HG03108 (cell line): ENCODE measurements at regions not wholly inside any gene's neighbourhood (a gene's known extent, or its start where the extent isn't known, plus 50 kb on each side); places are given as distances from the start of the nearest gene placed in this dataset.
"Not testable (repeated sequence)": the region's sequence is repeated elsewhere in the genome, so short reads cannot be mapped to it uniquely, and the experiment has no call there.

Experiments
- ATAC-seq: cut with Tn5 transposase; IDR thresholded peaks from one replicate; pipeline ENCODE4 v1.9.1; 2021; ENCODE audit warnings: moderate library complexity; ENCODE audit not compliant: unreplicated experiment

GRCh38 chr13:59038824-59039223 lies 1124.9 kb downstream of the DIAPH3 start:
- no peak for ATAC-seq

DNA sequence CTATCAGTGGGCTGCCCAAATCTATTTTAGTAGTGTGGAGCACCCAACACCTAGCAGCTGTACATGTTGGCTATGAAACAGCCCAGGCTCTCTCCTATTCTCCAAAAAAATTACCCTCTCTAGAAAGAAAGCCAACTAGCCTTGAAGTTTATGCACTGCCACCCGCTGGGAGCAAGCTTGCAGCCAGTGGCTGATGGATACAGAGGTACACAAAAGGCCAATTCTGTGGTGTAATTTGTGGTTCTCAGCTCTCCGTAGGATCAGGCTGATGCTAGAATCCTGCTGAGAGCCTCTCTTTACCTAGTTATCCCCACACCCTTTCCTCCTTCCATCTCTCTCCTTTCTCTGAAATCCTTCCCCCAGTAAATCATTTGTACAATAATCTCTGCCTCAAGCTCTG lies 1120.7 kb downstream of the DIAPH3 start:
- no peak for ATAC-seq

GRCh38 chr13:59047546-59047945 lies 1116.2 kb downstream of the DIAPH3 start:
- ATAC-seq, result no peak

- ATAC-seq, result no peak
These were observed 1102.1 kb downstream of the DIAPH3 start for GRCh38 chr13:59061621-59062020.

DNA sequence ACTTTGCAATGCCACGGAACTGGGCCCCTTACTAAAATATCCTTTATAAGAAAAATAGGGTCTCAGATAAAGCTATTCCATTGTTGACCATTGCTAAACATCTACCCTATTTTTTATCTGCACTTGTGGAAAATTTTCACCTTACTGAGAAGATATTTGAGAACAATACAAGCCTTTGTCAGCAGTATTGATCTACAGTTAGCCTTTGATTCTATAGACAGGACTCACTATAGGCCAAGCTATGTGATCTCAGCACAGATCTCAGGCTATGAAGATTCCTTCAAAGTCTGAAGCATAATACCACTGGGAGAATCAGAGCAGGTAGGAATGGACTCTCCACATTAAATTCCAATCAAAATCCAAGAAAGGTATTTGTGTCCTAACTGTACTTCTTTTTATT lies 1099.7 kb downstream of the DIAPH3 start:
- no peak for ATAC-seq

GRCh38 chr13:59076386-59076785 lies 1087.3 kb downstream of the DIAPH3 start:
- ATAC-seq, result not testable (repeated sequence)

DNA sequence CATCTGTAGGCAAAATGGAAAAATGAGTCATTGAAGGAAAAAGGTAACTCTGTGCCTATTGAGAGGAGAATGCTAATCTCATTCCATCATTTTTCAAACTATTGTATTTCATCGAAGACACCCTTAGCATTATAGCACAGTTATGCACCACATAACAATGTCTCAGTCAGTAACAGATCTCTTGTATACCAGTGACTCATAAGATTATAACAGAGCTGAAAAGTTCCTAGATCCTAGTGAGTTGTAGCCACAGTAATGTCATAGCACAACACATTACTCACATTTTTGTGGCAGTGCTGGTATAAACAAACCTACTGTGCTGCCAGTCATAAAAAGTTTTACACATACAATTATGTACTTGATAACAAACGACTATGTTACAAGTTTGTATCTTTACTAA lies 1077.6 kb downstream of the DIAPH3 start:
- no peak for ATAC-seq

DNA sequence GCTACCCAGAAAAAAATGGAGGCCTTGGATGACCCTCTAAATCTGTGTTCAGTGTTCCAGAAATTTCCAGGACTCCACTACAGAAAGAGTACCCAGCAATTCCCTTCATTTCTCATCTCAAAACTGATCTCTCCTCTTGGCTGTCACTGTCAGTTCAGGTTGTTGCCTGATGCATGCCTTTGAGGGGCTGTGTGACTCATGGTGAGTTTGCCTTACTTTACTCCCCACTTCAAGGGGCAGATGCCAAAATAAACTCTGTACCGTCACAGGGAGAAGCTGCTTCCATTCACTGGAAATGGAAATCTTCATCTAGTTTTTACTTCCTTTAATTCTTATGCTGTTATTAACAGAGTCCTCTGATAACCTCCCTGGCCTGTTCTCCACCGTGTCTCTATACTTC lies 1075.0 kb downstream of the DIAPH3 start:
- ATAC-seq, result no peak

- ATAC-seq, result no peak
These were observed 1069.5 kb downstream of the DIAPH3 start for GRCh38 chr13:59094181-59094580.

DNA sequence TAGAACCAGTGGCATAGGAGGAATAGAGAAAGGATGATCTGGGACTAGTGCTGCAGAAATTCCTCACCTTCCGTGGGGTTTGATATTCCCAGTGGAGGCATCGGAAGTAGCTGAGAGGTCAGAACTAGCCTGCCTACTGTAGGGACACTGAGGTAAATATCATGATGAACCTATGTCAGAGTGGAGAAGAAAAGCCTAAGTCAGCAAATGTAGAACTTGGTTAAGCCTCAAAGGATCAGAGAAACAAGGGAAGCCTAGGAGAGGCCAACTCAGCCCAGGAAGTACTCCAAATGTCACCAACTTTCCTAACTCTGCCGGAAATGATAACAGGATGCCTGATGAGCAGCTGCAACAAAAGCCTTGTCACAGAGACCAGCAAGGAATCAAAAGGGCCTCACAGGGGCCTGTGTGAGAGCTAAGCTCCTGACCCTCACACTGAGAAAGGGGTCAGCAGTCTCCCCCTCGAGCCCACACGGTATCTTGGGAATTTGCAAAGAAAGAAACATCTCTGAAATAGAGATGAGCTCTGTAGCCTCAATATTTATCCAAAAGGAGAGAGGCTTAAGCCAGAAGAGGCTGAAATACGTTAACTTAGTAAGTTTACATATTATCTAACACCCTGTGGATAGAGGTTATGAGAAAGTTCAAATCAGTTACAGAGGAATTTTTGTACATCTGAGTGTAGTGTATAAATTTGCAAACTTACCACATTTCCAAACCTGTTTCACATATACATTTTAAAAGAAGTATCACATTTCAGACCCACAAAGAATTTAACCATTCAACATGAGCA lies 1064.3 kb downstream of the DIAPH3 start:
- ATAC-seq, result no peak

DNA sequence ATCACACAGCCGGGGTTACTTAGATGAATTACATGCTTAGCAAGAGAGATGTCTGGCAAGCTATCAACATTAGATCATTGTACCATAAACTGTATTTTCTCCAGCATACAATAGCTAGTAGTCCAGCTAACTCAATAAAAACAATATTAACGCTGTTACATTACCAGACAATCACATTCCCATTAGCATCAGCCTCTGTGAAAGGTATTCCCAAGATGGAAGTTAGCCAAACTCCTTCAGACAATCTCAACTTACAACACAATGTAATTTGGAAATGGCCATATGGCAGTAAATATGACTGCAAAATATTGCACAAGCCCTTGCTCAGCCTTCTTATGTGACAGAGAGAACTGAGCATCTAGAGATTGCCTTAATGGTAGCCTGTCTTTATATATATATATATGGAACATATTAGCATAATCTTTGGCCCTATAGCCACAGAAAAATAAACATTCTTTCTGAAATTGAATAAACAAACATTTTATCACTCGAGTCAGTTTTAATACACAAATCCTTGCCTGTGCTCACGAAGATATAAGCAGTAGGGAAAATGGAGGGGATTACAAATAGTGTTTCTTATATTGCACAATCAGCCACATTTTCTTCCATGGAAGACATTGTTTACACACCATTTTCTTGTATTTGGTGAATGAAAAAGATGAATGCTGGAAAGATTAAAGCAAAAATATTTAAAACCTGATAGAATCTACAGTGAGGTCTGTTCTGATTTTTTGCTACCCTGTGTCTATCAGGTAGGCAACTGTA lies 1060.5 kb downstream of the DIAPH3 start:
- ATAC-seq, result no peak

DNA sequence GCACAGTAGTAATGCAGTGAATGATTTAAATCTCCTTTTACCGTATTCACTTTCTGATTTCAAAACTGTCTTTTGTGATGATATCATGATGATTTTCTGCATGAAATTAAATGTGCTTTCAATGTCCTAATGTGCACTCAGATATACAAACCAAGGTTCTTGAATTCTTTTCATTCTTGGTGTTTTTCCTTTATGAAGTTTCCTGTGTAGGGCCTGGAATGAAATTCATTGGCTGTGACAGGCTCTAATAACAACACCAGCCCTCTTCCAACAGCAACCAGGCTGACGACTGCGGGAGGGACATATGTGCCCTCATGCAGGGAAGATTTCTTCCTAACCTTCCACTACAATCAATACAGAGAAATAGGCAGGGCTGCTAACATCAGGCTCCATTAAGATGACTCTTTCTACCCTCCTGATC lies 1052.0 kb downstream of the DIAPH3 start:
- ATAC-seq, result no peak

- no peak for ATAC-seq
These were observed 1051.5 kb downstream of the DIAPH3 start for GRCh38 chr13:59112221-59112718.

DNA sequence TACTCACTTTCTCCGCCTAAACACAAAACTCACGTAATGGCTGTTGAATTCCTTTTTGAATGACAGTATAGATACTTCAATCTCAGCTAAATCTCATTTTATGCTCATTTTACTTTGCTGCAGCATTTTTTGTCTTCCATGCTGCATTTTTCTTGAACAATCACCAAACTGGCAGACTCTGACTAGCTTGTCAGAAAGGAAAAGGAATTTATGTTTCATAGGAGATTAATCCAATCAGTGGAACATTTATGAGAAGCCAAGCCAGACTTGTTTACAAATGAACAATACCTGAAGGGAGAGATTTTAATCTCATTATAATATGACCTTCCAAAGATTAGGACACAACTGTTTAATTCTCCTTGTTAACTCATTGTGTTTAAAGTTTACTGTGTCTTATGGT lies 1044.3 kb downstream of the DIAPH3 start:
- no peak for ATAC-seq

- ATAC-seq, result no peak
These were observed 1043.4 kb downstream of the DIAPH3 start for GRCh38 chr13:59120297-59120843.

- no peak for ATAC-seq
These were observed 1042.2 kb downstream of the DIAPH3 start for GRCh38 chr13:59121507-59121906.

DNA sequence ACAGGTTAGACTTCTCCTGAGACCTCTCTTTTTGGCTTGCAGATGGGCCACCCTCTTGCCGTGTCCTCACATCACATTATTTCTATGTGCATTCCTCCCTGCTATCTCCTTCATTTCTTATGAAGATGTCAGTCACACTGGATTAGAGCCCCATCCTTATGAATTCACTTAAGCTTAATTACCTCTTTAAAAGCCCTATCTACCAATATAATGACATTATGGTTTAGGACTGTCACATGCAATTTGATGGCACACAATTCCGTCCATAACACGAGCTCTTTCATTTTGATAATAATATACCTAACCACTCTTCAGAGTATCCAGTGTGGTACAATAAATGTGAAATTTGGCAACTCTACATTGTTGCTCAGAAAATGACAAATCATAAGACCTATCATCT lies 1037.3 kb downstream of the DIAPH3 start:
- no peak for ATAC-seq

GRCh38 chr13:59133903-59134302 lies 1029.8 kb downstream of the DIAPH3 start:
- ATAC-seq, result no peak

GRCh38 chr13:59144700-59145099 lies 1019.0 kb downstream of the DIAPH3 start:
- ATAC-seq, result no peak

GRCh38 chr13:59145381-59145780 lies 1018.3 kb downstream of the DIAPH3 start:
- ATAC-seq, result no peak

- no peak for ATAC-seq
These were observed 1006.5 kb downstream of the DIAPH3 start for GRCh38 chr13:59157181-59157580.

DNA sequence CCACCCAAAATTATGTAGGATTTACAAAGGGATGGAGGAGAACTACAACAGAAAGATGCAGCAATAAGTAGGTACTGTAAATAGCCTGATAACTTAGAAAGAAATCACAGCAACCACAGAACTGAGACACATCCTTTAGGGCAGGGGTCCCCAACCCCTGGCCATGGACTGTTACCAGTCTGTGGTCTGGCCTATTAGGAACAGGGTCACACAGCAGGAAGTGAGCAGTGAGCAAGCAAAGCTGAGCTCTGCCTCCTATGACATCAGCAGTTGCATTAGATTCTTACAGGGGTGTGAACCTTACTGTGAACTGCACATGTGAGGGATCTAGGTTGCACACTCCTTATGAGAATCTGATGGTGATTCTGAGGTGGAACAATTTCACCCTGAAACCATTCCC lies 997.6 kb downstream of the DIAPH3 start:
- no peak for ATAC-seq
